Fibroblast of skin of right biceps (primary cell): ENCODE measurements at regions not wholly inside any gene's neighbourhood (a gene's known extent, or its start where the extent isn't known, plus 50 kb on each side); places are given as distances from the start of the nearest gene placed in this dataset.
"Not testable (repeated sequence)": the region's sequence is repeated elsewhere in the genome, so short reads cannot be mapped to it uniquely, and the experiment has no call there.

ENCODE experiments used
- DNase-seq: peaks from one replicate; pipeline ENCODE4 v3.0.0-alpha.2; 2013

DNA sequence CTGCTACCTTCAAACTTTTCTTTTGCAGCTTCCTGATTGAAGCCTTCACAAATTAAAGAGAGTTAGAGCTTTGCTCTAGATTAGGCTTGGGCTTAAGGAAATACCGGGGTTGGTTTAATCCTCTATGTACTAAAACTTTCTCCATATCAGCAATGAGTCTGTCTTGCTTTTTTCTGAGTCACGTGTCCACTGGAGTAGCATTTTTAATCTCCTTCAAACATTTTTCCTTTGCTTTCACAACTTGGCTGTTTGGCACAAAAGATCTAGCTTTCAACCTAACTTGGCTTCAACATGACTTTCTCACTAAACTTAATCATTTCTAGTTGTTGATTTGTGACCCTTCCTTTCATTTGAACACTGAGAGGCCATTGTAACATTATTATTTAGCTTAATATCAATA lies 261.6 kb downstream of the PLK2 start:
- DNase-seq = no peak

GRCh38 chr5:58197875-58198274 lies 262.0 kb downstream of the PLK2 start:
- peak; percentile 6 for DNase-seq

- DNase-seq = no peak
Observed at GRCh38 chr5:58191443-58191842, 268.4 kb downstream of the PLK2 start.

GRCh38 chr5:58188262-58188651 lies 271.6 kb downstream of the PLK2 start:
- peak; percentile 89 for DNase-seq

- DNase-seq = no peak
Observed at GRCh38 chr5:58187432-58188261, 272.2 kb downstream of the PLK2 start.

GRCh38 chr5:58185801-58186200 lies 274.1 kb downstream of the PLK2 start:
- DNase-seq = peak; percentile 50

- no peak for DNase-seq
Observed at GRCh38 chr5:58185397-58185796, 274.5 kb downstream of the PLK2 start.

DNA sequence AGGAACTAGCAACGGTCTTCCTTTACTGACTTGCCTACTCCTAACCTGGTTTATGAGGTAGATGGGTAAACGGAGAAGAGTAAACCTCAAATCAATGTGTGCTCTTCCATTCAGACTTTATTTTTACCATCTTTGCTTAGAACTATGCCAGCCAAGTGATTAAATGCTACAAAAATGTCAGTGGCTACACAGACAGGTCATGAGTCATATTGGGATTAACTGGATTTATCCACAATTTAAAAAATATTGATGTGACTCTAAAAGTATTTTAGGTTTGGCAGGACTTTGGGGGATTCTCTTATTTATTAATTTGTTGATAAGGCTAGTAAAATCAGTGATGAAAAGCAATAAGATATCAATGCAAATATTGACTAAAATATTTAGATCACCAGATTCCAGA lies 275.0 kb downstream of the PLK2 start:
- peak; percentile 58 for DNase-seq

DNA sequence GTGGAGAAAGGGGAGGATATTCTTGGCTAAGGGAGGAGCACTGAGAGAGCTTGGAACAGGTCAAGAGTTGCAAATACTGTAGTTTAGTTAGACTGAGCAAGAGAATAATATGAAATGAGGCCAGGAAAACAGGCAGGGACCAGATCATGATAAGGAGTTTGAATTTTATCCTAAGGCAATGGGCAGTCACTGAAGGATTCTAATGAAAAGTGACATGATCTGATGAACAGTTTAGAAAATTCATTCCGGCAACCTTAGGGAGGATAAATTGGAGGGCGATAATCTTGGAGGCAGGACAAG lies 276.1 kb downstream of the PLK2 start:
- no peak for DNase-seq

DNA sequence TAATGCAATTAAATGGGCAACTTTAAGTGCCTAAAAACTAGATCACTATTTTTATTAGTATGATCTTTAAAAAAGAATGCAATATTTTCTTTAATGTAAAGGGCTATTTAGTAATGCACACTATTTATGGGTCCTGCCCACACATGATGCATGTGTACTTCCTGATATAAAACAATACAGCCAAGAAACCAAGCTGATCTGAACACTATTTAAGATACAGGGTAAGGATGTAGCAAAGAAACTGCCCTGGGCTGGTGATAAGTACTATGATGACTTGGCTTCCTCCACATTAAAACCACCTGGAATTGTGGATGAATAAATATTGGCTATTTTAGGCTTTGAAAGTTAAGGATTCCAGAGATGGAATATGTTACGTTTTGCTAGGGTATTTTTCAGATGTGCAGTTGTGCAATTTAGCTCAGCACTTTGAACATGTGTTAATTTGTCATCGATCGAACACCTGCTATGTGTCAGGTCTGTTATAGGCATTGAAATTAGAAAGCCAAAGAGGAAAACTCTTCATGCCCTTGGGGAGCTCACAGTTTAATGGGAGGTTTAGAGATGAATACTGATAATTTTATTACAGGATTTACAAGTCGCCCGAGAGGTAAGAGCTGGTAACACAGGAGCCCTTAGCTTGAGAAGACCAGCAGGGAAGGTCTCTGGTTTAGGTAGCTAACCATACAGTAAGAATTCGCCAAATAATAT lies 276.7 kb downstream of the PLK2 start:
- DNase-seq = no peak

GRCh38 chr5:58182287-58182841 lies 277.5 kb downstream of the PLK2 start:
- DNase-seq = no peak

- DNase-seq = no peak
Observed at GRCh38 chr5:58181578-58182286, 278.2 kb downstream of the PLK2 start.

DNA sequence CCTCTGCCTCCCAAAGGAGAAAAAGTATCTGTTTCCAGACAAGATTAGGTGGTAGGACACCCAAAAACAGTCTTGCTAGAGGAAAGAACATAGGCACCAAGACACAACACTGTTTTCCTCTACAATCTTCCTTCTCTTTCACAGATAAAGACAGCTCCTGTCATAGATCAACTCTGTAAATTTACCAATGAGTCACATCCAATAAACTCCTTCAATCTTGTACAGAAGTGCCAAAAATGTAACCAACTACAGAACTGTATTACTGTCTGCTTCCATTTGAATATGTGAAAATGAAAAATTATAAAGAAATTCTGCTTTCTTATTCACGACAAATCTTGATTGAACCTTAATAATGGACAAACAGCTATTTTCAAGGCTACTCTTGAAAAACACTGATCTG lies 286.9 kb downstream of the PLK2 start:
- DNase-seq = no peak

DNA sequence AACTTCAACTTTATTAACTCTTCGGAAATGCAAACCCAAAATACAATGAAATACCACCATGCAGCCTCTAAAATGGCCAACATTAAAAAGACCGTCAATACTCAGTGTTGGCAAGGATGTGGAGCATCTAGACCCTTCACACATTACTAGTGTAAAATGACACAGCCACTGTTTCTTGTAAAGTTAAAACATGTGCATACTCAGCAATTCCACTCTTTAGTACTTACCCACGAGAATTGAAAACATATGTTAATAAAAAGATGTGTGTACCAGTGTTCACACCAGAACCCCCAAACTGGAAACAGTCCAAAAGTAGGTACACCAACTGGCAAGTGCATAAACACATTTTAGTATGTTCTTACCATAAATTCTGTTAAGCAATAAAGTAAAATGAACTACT lies 294.7 kb downstream of the PLK2 start:
- no peak for DNase-seq

GRCh38 chr5:58161889-58162288 lies 298.0 kb downstream of the PLK2 start:
- DNase-seq = not testable (repeated sequence)

DNA sequence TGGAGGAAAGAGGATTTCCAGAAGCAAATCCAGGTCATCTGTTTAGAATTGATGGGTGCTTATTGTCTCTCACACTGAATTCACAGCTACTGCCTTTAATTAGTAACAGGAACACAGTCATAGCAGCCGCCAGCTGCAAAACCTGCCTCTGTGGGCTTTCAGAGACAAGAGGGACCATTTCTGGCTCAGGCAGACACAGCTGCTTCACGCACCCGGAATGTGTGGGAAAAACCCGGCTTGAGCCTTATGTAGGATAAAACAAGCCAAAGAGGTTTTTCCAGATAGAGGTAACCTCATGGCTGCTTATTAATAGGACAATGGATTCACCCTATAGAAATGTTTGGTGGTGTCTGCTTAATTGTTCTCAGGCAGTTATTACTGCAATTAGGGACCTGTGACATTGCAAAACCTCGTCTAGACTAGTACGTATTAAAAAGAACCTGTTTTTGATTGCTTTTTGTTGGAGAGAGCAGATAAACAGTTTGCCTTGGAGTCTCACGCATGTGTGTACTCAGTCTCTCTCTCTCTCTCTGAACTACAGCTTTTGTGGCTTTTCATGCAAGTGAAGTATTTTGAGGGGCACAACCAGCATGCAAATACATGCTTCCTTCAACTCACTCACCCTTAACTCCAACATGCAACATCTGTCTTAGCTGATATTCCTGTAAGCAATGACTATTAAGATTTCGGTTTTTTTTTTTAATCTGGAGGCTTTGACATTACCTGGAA lies 302.7 kb downstream of the PLK2 start:
- peak; percentile 65 for DNase-seq

DNA sequence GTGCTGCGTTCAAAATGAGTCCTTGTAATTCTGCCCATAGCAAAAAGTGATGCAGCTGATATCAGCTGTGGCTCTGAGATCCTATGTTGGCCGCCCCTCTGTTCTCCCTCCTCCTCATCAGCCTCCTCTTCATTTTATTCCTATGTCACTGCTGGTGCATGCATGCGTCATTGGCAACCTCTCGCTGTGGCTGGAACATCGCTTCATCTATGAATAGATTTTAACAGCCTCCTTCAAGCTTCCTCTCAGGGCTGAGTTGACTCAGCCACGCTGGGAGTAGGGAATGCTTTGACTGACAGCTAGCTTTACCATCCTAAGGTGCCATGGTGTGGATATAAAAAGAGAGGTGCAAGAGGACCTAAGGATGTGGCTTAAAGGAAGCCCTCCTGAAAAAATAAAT lies 303.5 kb downstream of the PLK2 start:
- DNase-seq = peak; percentile 76

DNA sequence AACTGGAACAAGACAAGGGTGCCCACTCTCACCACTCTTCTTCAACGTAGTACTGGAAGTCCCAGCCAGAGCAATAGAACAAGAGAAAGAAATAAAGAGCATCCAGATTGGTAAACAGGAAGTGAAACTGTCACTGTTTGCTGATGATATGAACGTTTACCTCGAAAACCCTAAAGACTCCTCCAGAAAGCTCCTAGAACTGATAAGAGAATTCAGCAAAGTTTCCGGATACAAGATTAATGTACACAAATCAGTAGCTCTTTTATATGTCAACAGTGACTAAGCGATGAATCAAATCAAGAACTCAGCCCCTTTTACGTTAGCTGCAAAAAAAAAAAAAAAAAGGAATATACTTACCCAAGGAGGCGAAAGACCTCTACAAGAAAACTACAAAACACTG lies 306.6 kb downstream of the PLK2 start:
- no peak for DNase-seq

GRCh38 chr5:58151414-58151813 lies 308.5 kb downstream of the PLK2 start:
- no peak for DNase-seq

DNA sequence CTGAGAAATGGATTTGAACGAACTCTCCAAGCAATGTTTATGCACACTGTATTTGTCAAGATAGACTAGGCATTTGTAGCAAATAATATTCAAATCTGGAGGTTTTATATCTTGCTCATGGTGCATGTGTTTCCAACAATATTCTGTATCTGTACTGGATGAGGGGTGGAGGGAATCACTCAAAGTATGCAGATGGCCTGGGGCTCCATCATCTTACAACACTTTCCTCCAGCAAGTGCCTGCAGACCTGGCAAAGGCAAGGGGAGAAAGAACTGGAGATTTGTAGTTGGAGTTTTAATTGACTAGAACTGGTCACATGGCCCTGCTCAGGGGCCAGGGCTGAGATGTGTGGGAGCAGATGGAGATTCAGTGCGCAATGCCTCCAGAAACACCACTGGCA lies 309.0 kb downstream of the PLK2 start:
- no peak for DNase-seq

GRCh38 chr5:58149746-58150145 lies 310.1 kb downstream of the PLK2 start:
- DNase-seq = no peak

GRCh38 chr5:58149345-58149744 lies 310.5 kb downstream of the PLK2 start:
- peak; percentile 34 for DNase-seq

- no peak for DNase-seq
Observed at GRCh38 chr5:58148254-58148775, 311.6 kb downstream of the PLK2 start.
